ENCODE measurements at regions not wholly inside any gene's neighbourhood (a gene's known extent, or its start where the extent isn't known, plus 50 kb on each side); places are given as distances from the start of the nearest gene placed in this dataset.

GRCh38 chr5:2031581-2031980 is 148.9 kb upstream of the IRX4 start:
- TF ChIP-seq CTCF (IDR thresholded peaks at IDR 0.05; ENCODE audit: insufficient read depth, low read depth, low read length), result no peak
- no peak for TF ChIP-seq EZH2 (IDR thresholded peaks at IDR 0.05; ENCODE audit: insufficient read depth, low read length)

Measured in astrocyte (in vitro differentiated cells and primary cell).